GM12892 (cell line): ENCODE measurements at regions not wholly inside any gene's neighbourhood (a gene's known extent, or its start where the extent isn't known, plus 50 kb on each side); places are given as distances from the start of the nearest gene placed in this dataset.

Experiments used
- POLR2A ChIP-seq: IDR thresholded peaks from 2 replicates; pipeline ENCODE4 v1.6.1; 2011; ENCODE audit warnings: low read depth, low read length, control low read depth
- POLR2AphosphoS5 ChIP-seq: IDR thresholded peaks from 2 replicates; pipeline ENCODE4 v1.6.1; 2011; ENCODE audit warnings: low read depth, low read length, control low read depth
- TAF1 ChIP-seq: IDR thresholded peaks from 2 replicates; pipeline ENCODE4 v1.6.1; 2011; ENCODE audit warnings: low read depth, mild to moderate bottlenecking, control low read depth, low read length, borderline replicate concordance

- TF ChIP-seq POLR2A (no peak), TAF1 (no peak), POLR2AphosphoS5 (no peak)
Measured at GRCh38 chr18:39037925-39038324, 1472.3 kb upstream of the CELF4 start.
